Gastrocnemius medialis (tissue), 4 donors: ENCODE measurements at regions not wholly inside any gene's neighbourhood (a gene's known extent, or its start where the extent isn't known, plus 50 kb on each side); places are given as distances from the start of the nearest gene placed in this dataset.

ENCODE experiments used
- ATAC-seq, 2 donors: fragments of 150-250 bp; one replicate each; pipeline ENCODE4 v1.9.1; 2016
- DNase-seq, 2 donors: peaks; one replicate each; pipeline ENCODE4 v3.0.0-alpha.2; 2019
- H3K27ac ChIP-seq, 4 donors: fragments of 200-600 bp; sonication (generic); 1 replicate in 1 of 4; 2 replicates in 3 of 4; pipeline ENCODE4 v1.5.1; 2016 to 2018; ENCODE audit warnings: mild to moderate bottlenecking in 2 of 4, moderate library complexity in 1 of 4
- H3K27me3 ChIP-seq, 3 donors: fragments of 200-600 bp; sonication (generic) in 2 of 3; 1 replicate in 1 of 3; 2 replicates in 2 of 3; pipeline versions ENCODE4 v1.5.1 to v1.6.0; 2016 to 2019; ENCODE audit warnings: mild to moderate bottlenecking in 1 of 3, moderate library complexity in 1 of 3
- H3K36me3 ChIP-seq, 2 donors: fragments of 200-600 bp; sonication (generic) in 1 of 2; one replicate each; pipeline ENCODE4 v1.5.1; 2017 to 2018
- H3K4me1 ChIP-seq, 2 donors: fragments of 200-600 bp; sonication (generic) in 1 of 2; one replicate each; pipeline ENCODE4 v1.5.1; 2016 to 2017; ENCODE audit warnings: mild to moderate bottlenecking in 2 of 2
- H3K4me3 ChIP-seq, 4 donors: fragments of 200-600 bp; sonication (generic) in 3 of 4; 1 replicate in 1 of 4; 2 replicates in 3 of 4; pipeline ENCODE4 v1.5.1; 2016 to 2019; ENCODE audit warnings: mild to moderate bottlenecking in 2 of 4
- H3K9me3 ChIP-seq, 3 donors: fragments of 200-600 bp; sonication (generic) in 2 of 3; 1 replicate in 1 of 3; 2 replicates in 2 of 3; pipeline ENCODE4 v1.5.1; 2016 to 2019
- POLR2A ChIP-seq, 2 donors: fragments of 450-650 bp; IDR thresholded peaks; one replicate each; pipeline ENCODE4 v1.6.1; 2017; ENCODE audit warnings: antibody characterized with exemption in 2 of 2, mild to moderate bottlenecking in 2 of 2, moderate library complexity in 2 of 2
- in situ Hi-C, 4 donors: fragments of 200-750 bp; cut with MboI; loops; one replicate each; pipeline versions ENCODE4 v1.15.0 to v1.8.0; 2017; ENCODE audit warnings: low sequenced_read_pairs in 4 of 4
- intact Hi-C: fragments of 100-400 bp; cut with DNase I; formaldehyde crosslinking; loops from one replicate; pipeline ENCODE4 v1.15.1; 2023; ENCODE audit warnings: low total_unique reads
- TF ChIP-seq, protein P1 (sequence below), 5 experiments: fragments of 450-650 bp in 3 of 5; fragments of 200-600 bp in 2 of 5; sonication (generic) in 2 of 5; IDR thresholded peaks in 4 of 5; conservative IDR thresholded peaks in 1 of 5; 1 replicate in 4 of 5; 2 replicates in 1 of 5; pipeline ENCODE4 v1.5.1; 2016 to 2019; ENCODE audit warnings: antibody characterized with exemption in 5 of 5, mild to moderate bottlenecking in 3 of 5, moderate library complexity in 3 of 5

DNA sequence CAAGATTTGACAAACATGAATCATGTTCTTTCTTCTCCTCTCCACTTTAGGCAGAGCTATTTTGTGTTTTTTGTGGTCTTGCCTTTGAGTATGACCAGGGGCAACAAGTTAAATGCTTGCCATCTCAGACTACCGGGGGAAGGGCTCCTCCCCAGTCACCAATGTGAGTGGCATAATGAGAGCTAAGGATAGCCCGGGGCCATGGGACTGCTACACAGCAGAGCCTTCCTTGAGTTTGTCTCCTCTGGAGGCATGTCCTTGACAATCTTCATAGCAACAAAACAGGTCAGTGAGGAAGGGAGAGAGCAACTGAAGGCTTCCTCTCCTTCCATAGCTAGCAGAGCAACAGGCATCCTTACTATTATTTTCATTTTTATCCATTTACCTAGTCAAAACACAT is 299.3 kb downstream of the ENC1 start:
- intact Hi-C loops, result no loop called here
- H3K27ac ChIP-seq, result no peak overlapping the region
- H3K27me3 ChIP-seq, result no peaks in the 10 kb centered on the region
- TF ChIP-seq, protein P1, sequence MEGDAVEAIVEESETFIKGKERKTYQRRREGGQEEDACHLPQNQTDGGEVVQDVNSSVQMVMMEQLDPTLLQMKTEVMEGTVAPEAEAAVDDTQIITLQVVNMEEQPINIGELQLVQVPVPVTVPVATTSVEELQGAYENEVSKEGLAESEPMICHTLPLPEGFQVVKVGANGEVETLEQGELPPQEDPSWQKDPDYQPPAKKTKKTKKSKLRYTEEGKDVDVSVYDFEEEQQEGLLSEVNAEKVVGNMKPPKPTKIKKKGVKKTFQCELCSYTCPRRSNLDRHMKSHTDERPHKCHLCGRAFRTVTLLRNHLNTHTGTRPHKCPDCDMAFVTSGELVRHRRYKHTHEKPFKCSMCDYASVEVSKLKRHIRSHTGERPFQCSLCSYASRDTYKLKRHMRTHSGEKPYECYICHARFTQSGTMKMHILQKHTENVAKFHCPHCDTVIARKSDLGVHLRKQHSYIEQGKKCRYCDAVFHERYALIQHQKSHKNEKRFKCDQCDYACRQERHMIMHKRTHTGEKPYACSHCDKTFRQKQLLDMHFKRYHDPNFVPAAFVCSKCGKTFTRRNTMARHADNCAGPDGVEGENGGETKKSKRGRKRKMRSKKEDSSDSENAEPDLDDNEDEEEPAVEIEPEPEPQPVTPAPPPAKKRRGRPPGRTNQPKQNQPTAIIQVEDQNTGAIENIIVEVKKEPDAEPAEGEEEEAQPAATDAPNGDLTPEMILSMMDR (IDR thresholded peaks at IDR 0.05 in 4 of 5, conservative IDR thresholded peaks at IDR 0.05 in 1 of 5), result no peak
- TF ChIP-seq POLR2A (IDR thresholded peaks at IDR 0.05), result no peak
- H3K4me3 ChIP-seq, result no peak overlapping the region
- no peaks in the 10 kb centered on the region for H3K9me3 ChIP-seq
- no peak for ATAC-seq
- no peak for DNase-seq
- in situ Hi-C loops, result no loop called here
- H3K4me1 ChIP-seq, result no peaks in the 10 kb centered on the region
- H3K36me3 ChIP-seq, result no peaks in the 10 kb centered on the region

DNA sequence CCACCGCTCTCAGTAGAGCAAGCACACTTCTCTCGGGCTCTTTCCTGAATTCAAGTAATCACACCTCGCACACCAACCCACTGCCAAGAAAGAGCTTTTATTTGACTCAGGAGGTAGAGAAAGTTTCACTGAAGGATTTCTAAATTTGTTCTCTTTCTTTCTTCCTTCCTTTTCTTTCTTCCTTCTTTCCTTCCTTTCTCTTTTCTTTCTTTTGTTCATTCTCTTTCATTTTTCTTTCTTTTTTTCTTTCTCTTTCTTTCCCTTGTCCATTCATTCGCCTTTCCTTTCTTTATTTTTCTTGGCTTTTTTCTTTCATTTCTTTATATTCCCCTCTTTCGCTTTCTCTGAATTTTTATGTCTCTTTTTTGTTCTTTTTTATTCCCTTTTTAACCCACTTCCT is 300.1 kb downstream of the ENC1 start:
- Histone ChIP-seq H3K36me3 (no peaks in the 10 kb centered on the region), H3K27me3 (no peaks in the 10 kb centered on the region), H3K4me3 (no peak overlapping the region), H3K4me1 (peaks cover 0 to under 1% of the 10 kb centered on the region in 2 donors), H3K9me3 (no peaks in the 10 kb centered on the region), H3K27ac (no peak overlapping the region)
- DNase-seq, result no peak
- intact Hi-C loops (no loop called here), in situ Hi-C loops (no loop called here)
- no peak for ATAC-seq
- TF ChIP-seq, protein P1 (IDR thresholded peaks at IDR 0.05 in 4 of 5, conservative IDR thresholded peaks at IDR 0.05 in 1 of 5), result no peak
- TF ChIP-seq POLR2A (IDR thresholded peaks at IDR 0.05), result no peak

DNA sequence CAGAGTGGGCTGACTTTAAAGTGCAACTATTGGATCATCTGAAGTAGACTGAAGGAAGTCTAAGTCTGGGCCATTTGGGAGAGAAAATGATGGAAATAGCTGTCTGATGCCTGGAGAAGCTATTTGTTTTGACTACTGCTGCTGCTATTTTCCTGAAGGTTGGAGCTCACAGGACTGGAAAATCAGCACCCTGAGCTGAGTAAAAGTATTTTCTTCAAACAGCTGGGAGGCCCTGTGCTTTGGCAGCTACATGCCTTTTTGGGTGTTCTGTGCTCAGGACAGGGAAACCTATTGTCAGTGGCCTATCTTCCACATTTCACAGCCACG is 302.6 kb downstream of the ENC1 start:
- no peak for DNase-seq
- in situ Hi-C loops, result no loop called here

DNA sequence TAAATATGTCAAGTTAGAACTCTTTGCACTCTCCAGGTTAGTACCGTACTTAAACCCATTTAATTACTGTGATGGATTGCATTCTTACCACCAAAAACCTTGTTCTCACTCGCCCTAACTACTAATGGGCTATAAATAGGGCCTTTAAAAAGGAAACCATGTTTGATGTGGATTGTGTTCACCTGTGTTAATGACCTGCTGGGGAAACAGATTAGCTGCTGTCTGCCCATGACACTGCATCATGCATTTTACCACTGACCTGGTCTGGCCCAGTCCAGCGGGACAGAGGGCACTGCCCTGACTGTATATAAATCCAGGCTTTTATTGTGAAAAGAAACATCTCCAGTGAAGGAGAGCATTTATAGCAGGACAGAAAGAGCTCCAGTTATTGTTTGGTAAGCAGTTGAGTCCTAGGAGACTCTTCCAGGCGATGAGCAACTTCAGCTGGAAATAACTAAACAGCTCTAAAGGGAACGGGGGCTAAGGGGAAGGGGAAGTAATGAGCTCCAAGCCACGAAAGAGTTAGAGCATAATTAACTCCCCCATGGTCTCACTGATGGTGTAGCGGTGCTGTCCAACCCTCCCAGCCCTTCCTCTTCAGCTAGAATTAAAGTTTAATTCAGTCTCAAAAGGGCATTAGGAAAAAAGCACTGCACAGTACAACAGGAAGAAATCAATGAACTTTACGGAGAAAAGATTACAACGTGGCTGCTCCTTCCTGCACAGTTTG is 303.1 kb downstream of the ENC1 start:
- DNase-seq (no peak), ATAC-seq (no peak)
- in situ Hi-C loops (no loop called here), intact Hi-C loops (no loop called here)
- no peaks in the 10 kb centered on the region for H3K27me3 ChIP-seq
- no peaks in the 10 kb centered on the region for H3K9me3 ChIP-seq
- TF ChIP-seq, protein P1 (IDR thresholded peaks at IDR 0.05 in 4 of 5, conservative IDR thresholded peaks at IDR 0.05 in 1 of 5), result no peak
- no peak for TF ChIP-seq POLR2A (IDR thresholded peaks at IDR 0.05)
- no peaks in the 10 kb centered on the region for H3K36me3 ChIP-seq
- peaks cover 0 to 17% of the 10 kb centered on the region in 2 donors for H3K4me1 ChIP-seq
- no peak overlapping the region for H3K27ac ChIP-seq
- H3K4me3 ChIP-seq, result no peak overlapping the region

More for the DNA sequence above, 302.6 kb downstream of the ENC1 start:
- intact Hi-C loops, result no loop called here
- no peak overlapping the region for H3K27ac ChIP-seq
- H3K4me3 ChIP-seq, result no peak overlapping the region
- no peaks in the 10 kb centered on the region for H3K36me3 ChIP-seq
- no peaks in the 10 kb centered on the region for H3K9me3 ChIP-seq
- no peak for TF ChIP-seq POLR2A (IDR thresholded peaks at IDR 0.05)
- TF ChIP-seq, protein P1 (IDR thresholded peaks at IDR 0.05 in 4 of 5, conservative IDR thresholded peaks at IDR 0.05 in 1 of 5), result no peak
- no peaks in the 10 kb centered on the region for H3K27me3 ChIP-seq
- peaks cover 0 to 15% of the 10 kb centered on the region in 2 donors for H3K4me1 ChIP-seq
- no peak for ATAC-seq

DNA sequence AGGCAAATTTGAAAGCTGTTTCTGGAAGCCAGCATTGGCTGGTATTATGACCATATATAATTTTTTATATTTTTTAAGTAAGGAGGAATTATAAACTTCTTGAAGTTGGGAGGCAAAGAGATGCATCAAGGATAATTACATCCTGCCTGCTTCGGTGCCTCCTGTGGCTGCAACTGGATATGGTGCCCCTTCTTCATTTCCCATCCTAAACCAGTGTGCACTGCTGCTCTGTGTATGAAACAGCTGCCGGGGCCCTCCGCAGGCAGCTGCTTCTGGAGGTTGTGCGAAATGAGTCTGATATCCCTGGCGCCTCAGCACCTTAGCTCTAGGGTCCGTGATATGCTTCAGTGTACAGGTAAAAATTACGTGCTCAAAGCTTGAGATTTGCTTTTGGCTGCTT is 304.2 kb downstream of the ENC1 start:
- DNase-seq, result no peak
- H3K36me3 ChIP-seq, result no peaks in the 10 kb centered on the region
- in situ Hi-C loops, result no loop called here
- TF ChIP-seq POLR2A (IDR thresholded peaks at IDR 0.05), result no peak
- TF ChIP-seq, protein P1 (IDR thresholded peaks at IDR 0.05 in 4 of 5, conservative IDR thresholded peaks at IDR 0.05 in 1 of 5), result no peak
- ATAC-seq, result no peak
- H3K9me3 ChIP-seq, result no peaks in the 10 kb centered on the region
- H3K4me1 ChIP-seq, result peaks cover 0 to 17% of the 10 kb centered on the region in 2 donors
- no peaks in the 10 kb centered on the region for H3K27me3 ChIP-seq
- intact Hi-C loops, result no loop called here
- H3K4me3 ChIP-seq, result no peak overlapping the region
- no peak overlapping the region for H3K27ac ChIP-seq
